HG03521 (cell line): ENCODE measurements at regions not wholly inside any gene's neighbourhood (a gene's known extent, or its start where the extent isn't known, plus 50 kb on each side); places are given as distances from the start of the nearest gene placed in this dataset.

Source experiments
- ATAC-seq: cut with Tn5 transposase; IDR thresholded peaks from one replicate; pipeline ENCODE4 v1.9.1; 2021; ENCODE audit warnings: mild to moderate bottlenecking, moderate library complexity; ENCODE audit not compliant: unreplicated experiment

DNA sequence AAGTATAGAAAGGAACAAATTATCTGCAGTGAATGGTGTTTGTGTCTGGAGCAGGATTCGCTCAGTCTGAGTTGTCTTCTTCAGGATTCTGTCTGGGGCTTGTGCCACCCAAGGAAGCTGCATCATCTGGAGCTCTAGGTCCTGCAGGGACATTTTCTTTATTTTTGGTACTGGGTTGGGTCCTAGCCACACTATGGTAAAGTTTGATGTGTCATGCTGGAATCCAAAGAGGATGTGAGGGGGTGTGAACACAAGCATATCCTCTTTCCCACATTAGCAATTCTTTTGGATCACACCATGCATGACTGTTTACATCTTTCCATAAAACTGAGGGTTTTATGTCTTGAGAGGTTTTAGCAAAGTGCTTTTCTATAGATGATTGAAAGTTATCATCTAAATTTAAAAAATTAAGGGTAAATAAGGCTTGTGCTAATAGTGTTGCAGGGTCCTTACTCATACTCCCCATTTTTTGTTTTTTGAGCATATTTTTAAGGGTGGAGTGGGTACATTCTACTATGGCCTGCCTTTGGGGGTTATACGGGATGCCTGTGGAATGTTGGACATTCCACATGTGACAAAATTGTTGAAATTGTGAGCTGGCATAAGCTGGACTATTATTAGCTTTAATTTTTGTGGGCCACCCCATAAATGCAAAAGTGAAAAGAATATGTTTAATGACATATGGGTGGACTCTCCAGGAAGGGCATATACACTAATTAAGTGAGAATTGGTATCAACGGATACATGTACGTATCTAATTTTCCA is 152.0 kb upstream of the HMCN1 start:
- no peak for ATAC-seq

DNA sequence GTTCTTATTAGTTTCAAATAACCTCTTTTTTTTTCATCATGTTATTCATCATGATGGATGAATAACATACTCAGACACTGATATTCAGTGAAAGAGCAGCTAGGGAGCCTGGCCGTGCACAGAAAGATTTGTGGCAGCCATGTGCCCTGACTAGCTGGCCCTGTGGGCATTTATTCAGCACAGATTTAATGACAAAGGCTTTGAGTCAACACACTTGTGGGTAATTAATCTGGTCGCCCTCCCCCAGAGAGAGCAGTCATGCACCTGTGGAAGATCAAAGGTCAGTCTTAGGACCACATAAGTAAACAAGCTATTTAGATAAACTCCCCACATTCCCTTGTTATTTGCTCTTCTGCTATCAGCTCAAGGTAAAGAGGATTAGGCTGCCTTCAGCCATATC is 153.2 kb upstream of the HMCN1 start:
- ATAC-seq: no peak

DNA sequence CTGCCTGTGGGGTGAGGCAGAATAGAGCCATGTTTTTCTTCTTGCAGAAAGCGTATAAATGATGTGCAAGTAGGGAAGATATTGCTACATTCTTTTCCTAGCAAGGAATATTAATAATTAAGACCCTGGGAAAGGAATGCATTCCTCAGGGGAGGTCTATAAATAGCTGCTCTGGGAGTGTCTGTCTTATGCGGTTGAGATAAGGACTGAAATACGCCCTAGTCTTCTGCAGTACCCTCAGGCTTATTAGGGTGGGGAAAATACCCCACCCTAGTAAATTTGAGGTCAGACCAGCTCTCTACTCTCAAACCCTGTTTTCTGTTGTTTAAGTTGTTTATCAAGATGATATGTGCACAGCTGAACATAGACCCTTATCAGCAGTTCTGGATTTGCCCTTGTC is 155.9 kb upstream of the HMCN1 start:
- no peak for ATAC-seq

DNA sequence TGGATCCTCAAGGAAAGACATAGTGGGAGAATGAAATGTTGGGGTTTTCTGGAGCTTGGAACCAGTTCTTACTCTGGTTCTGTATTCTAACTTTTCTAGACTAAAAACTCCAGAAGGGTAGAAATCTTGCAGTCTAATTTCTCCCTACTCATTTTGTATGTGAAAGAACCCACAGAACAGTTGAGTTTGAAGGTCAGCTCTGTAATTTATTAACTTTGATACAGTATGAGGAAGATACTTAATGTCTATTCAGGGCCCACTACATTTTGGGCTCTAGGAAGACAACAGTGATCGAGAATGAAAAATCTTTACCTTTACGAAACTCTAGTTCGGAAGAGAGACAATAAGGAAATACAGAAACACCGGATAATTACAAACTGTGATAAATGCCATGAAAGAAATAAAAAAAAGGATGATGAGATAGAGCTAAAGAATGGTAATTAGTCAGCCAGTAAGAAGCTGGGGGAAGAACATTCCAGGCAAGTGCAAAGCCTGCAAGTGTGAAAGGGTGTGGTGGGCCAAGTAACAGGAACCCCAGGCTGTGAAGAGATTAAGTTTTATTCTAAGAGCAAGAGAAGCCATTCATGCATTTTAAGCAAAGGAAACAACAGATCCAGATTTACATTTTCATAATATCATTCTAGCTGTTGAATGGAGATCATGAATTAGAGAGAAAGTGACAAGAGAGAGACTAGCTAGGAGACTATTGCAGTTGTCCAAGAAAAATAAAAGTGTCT is 159.9 kb upstream of the HMCN1 start:
- ATAC-seq: no peak

DNA sequence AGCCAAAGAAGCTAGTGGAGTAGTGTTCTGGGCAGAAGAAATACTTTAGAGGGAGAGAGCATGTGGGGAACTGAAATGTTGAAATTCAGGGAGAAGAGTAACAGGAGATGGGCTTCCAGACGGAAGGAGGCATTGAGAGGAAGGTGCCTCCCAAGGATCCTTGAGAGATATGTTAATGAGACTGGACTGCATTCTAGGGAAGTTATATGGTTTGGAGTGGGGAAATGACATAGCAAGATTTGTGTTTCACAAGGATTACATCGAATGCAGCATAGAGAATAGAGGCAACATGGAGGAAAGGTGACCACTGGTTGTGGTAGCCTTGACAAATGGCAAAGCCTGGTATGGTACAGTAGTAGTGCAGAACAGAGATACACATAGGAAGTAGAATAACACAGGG is 160.5 kb upstream of the HMCN1 start:
- ATAC-seq: no peak

DNA sequence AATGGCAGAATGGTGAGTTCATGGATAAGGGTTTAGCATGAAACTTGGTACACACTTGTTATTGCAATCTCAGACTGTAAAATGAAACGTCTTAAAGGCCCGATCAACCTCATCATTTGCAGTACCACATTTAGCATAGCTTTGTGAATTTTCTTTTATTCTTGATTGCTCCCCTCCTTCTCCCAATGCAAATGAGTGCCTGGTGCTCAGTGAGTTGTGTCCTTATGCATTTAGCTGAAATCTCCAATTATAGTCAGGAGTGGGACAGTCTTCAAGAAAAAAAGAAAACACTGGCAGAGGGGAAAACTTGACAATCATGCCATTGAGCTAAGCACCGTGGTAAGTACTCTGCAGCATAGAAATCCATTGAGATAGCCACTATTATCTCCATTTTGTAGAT is 161.0 kb upstream of the HMCN1 start:
- ATAC-seq: no peak

DNA sequence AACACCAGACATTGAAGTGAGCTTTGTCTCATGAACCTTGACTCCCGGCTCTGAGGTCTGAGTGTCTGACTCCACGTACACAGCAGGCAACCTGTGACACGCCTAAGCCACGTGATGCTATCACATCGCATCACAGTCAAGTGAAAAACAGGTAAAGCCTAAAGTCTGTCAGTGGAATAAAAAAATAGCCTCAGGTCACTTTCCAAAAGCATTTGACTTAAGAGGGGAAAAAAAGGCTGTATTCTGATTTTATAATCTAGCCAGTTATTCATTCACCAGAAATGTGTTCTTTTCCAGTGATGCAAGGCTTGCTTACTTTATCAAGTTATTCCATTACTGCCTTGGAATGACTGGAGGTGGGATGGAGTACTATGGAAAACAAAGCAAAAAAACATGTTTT is 163.2 kb upstream of the HMCN1 start:
- no peak for ATAC-seq

DNA sequence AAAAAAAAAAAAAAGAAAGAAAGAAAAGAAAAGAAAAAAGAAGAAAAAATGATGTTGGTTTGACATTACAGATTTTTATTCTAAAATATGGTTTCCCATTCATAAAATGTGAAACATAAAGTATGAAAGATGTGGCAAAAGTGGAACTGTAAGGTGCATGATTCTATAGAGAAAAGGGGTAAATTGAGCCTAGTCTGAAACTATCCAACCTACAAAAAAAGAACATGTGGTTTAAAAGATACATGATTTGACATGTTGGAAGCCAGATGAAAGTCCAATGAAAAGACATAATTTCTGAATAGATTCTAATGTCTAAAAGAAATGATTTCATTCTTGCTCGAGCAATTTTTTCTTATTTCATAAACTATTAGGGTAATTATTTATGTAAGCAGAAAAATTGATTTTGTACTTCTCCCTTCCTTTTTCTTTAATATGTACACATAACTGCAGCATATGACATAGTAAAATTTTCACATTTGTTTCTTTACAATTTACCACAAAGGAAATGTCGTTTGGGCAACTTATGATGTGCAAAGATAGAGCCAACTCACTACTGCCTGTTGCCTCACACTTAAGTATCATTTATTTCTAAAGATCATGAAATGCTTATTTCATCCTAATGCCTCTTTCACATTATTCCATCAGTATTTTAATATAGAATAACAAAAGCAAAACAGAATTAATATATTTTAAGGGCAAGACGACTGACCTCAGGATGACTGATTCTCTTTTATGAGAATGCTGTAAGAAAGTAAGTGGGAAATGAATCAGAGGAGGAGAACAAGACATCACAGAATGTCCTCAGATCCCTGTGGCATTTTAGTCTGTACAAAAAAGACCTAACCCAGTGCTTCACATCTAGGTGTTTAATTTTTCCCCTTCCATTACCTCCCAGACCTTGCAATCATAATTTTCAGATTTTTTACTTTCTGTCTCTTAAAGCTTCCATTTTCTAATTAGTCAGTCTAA is 165.8 kb upstream of the HMCN1 start:
- no peak for ATAC-seq

DNA sequence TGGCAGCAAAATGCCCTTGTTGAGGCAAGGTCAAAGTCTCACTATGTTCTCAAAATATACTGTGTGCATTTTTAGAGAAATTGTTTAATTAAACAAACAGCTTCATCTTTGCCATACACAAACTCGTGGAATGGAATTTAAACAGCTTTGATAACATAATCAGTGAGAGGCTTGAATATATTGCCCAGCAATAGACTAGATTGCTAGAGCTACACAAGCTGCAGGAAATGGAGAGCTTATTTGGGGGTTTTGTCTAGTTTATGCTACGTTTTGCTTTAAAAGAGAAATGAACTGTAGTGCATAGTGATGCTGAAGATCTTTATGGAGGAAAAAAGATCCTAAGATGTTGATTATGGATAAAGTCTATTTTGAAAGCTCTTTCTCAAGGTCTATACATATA is 166.8 kb upstream of the HMCN1 start:
- ATAC-seq: no peak

DNA sequence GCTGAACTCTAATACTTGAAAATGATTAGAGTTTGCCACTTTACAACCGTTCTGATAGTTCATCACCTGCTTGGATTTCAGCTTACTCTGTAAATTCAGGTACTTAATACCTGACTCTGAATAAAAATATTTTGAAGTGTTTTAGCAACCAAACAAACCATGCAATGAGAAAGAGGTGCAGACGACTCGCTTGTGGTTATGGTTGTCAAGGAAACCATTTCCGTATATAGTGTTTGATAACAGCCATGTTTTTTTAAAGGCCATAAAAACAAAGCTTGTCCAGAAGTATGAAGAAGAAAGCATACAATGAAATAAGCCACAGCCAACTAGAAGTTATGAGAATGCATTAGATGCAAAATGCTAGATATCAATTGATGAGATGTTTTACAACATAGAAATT is 167.2 kb upstream of the HMCN1 start:
- peak; percentile 68 for ATAC-seq

DNA sequence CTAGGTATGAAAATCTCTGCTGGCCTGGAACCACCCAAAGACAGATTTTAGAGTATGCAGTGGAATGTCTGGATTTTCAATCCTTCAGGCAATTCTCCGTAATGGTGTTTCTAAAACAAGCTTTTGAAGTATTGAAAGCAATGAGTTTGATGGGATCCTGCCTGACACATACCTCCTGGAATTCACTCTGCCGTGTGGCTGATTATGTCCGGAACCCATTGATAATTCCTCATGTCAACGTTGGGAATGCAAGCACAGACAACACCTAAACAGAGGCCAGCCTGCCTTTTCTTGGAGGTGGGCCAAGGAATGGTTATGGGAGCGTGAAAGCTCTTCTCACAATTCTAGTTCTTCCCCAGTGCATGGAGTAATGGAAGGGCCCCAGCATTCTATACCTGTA is 168.9 kb upstream of the HMCN1 start:
- ATAC-seq: no peak

DNA sequence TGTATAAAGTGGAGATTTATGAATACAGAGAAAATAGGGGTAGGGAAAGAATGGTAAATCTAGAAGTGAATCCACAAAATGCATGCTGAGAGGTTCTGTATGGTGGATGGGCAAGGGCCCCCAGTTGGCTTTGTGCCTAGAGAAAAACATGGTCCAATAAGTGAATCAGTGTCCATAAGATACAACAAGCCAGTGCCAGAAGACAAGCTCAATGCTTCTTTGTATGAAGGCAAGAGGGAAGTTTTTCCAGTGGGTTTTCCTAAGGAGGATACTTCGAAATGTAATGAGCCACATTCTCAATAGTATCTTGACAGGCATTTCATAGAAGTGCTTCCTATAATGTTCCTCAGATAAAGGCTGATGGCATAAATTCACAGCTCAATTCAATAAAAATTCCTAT is 169.4 kb upstream of the HMCN1 start:
- no peak for ATAC-seq

DNA sequence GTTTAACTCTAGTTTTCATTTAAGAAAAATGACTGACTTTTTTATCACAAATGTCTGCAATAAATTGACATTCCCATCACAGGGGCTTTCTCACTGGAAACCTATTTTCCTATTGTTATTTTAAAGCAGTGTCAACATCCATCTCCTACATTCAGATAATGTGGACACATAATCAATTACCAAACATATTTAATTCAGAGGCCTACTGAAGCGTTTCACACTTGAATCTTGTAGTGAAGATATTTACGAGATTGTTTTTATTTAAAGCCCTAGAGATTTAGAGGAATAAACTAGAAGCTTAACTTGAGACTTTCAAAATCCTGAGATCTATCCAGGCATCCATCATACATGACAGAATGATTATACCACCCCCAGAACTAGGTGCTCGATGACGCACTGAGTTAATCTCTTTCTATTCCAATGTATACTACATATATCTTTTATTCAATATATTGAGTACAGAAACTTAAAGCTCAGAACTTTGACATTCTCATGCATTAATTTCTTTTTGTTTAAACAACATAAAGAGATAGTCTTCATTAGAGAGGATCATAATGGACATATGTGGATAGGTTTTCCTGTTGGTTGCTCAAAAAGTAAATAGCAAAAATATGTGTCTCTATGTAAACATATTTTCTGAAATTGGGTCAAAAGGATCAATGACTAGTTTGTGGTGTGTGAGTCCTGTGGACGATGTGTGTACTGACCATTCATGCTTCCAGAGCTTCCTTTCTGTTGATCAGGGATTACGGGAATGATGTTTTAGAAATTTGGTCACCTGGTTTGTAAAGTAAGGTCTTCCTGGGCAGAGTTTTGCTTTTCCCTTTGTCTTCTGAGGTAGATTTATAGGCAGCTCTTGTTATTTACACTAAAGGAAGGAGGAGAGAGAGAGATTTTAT is 171.5 kb upstream of the HMCN1 start:
- ATAC-seq: no peak

DNA sequence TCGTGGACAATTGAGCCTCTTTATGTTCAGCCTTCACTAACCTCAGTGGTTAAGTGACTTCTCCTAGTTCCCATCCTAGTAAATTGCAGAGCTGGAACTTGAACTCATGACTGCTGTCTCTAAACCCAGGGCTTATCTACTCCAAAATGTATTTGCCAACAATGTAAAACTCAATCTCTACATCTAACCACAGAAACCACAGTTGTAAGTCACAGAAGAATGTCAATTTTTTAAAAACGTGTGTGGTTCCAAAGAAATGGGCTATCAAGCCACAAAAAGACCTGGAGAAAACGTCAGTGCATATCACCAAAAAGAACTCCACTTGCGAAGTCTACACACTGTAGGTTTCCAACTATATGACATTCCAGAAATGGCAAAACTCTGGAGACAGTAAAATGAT is 172.6 kb upstream of the HMCN1 start:
- no peak for ATAC-seq

DNA sequence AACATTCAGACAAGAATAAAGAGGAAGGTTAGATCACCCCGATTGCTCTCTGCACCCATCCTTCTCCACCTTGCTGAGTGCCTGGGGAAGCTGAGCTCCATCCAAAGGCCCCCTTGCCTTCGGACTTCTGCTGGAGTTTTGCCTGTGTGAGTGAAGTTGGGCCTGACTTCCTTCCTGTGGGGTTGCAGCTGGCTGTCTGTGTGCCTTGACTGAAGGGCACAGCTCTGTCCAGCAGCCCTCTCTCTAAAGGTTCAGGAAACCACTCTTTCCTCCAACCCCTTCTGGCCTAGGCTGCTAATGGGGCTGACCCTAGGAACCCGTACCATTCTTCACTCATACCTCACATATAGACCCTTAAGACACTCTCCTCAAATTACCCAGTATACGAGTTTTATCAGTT is 173.4 kb upstream of the HMCN1 start:
- no peak for ATAC-seq

DNA sequence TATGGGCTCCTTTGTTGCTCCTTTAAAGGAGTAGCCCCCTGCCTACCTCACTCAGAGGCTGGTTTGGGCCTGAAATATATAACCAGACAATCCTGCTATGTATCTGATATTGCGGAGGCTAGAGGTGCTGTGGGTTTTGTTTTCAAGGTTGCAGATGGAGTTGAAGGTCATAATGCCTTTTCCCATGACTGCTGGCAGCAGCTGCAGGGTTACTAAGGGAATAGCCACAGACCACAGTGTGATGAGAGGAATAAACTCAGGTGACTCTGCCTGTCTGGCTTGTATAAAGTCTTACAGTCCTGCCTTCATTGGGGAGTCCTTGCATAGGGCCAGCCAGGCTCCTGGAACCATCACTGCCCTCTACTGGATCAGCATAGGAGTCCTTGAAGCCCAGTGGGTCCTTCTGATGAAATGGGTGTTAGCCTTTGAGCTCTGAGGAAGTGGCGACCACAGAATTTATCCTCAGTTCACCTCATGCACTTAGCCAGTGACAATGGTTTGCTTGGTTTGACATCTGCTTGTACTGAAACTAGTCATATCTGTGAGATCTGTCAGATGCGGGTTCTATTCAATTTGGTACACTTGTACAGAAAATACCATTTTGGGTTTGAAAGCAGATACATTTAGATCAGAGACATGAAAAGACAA is 174.4 kb upstream of the HMCN1 start:
- peak; percentile 93 for ATAC-seq

DNA sequence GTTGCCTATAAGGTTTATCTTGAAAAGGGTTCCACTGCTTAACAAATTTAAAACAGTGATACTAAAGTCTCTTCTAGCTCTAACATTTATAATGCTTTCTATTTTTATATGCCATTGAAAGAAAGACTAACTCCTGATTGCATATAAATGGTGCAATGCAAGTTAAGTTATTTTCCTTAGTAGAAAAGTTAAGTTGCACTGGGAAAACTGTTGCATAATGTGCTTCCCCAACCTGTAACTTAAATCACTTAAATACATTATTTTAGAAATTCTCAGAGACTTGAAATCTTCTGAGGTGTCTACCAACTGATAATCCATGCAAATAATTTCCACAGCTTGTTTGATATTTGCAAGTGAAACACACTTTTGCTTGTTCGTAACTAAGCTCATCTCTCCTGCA is 175.0 kb upstream of the HMCN1 start:
- ATAC-seq: no peak

DNA sequence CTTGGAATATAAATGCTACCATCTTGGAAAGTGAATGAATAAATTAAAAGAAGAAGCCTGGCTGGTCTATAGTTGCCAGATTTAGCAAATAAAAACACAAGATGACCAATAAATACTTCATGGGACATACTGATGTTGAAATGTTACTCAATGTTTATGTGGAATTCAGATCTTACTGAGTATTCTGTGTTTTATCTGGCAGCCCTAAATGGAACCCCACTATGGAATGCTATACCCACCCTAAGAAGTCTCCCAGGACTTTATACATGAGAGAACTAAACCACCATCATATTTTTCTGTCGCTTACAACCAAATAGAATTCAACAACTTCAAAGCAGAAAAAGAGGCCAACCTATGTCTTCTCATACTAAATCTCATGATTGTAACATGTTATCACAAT is 177.6 kb upstream of the HMCN1 start:
- ATAC-seq: no peak

DNA sequence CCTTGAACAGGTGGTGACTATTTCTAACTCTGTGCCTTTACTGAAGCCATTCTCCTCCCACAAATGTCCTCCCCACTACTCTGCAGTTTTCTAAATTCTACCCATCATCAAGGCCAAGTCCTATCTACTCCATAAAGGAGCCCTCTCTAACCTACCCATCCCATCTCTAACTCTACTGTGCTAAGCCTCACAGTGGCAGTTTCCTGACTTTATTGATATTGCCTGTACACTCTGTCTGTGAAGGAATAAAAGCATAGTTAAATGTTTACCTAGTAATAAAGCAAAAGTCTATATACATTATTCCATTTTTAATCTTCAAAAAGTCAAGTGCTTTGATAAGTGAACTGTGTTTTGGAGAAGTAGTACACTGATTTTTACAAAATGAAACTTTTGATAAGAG is 178.4 kb upstream of the HMCN1 start:
- ATAC-seq: no peak

DNA sequence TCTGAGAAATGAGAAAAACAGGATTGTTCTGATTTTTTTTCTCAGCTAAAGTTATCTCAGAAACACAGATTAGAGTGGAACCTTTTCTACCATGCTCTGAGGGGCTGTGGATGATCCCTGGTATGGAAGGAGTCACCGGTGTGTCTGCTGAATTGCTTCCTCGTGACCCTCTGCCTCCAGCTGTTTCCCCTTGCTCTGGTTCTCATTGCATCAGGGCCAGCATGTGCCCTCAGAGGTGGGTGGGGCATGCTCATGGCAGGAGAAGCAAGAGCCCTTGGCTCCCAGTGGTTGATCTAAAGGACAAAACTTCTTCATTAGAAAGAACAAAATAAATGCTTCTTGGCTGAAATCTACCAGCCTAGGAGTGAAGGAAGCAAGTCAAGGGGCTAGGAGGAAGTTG is 183.2 kb upstream of the HMCN1 start:
- no peak for ATAC-seq
